HEK293 (cell line): ENCODE measurements at regions not wholly inside any gene's neighbourhood (a gene's known extent, or its start where the extent isn't known, plus 50 kb on each side); places are given as distances from the start of the nearest gene placed in this dataset.

Source experiments
- CTCF ChIA-PET: fragments of 350-600 bp; formaldehyde crosslinking; extraction: SDS; loops from one replicate; lab custom pipeline; 2021; ENCODE audit warnings: antibody characterized with exemption; lab: Yijun Ruan, JAX
- POLR2A ChIA-PET: fragments of 300-600 bp; formaldehyde crosslinking; extraction: SDS; loops from one replicate; lab custom pipeline; 2020; ENCODE audit warnings: antibody characterized with exemption, inconsistent platforms; lab: Yijun Ruan, JAX
- H3K27ac ChIP-seq: fragments of 200-500 bp; sonication (Bioruptor generic); 2 replicates; pipeline ENCODE4 v1.5.1; 2014; ENCODE audit warnings: low read depth, low read length, control low read depth, inconsistent platforms; ENCODE audit errors: extremely low read depth
- H3K36me3 ChIP-seq, 2 experiments: fragments of 200-500 bp in 1 of 2; sonication (Bioruptor generic) in 1 of 2; 1 replicate in 1 of 2; 2 replicates in 1 of 2; pipeline ENCODE4 v1.5.1; 2014 to 2017; ENCODE audit warnings: inconsistent platforms in 2 of 2, low read length in 2 of 2; ENCODE audit not compliant: control insufficient read depth in 2 of 2, insufficient read depth in 1 of 2
- H3K4me1 ChIP-seq: fragments of 200-500 bp; sonication (Bioruptor generic); 2 replicates; pipeline ENCODE4 v1.5.1; 2014; ENCODE audit warnings: mild to moderate bottlenecking, low read length, inconsistent platforms; ENCODE audit not compliant: control insufficient read depth, insufficient read depth
- H3K4me3 ChIP-seq: 2 replicates; pipeline ENCODE4 v1.5.1; 2011; ENCODE audit warnings: low read depth, mild to moderate bottlenecking, control low read depth, low read length, moderate library complexity
- H3K9me3 ChIP-seq: fragments of 200-500 bp; sonication (Bioruptor generic); 2 replicates; pipeline ENCODE4 v1.5.1; 2014; ENCODE audit warnings: low read depth, low read length, inconsistent platforms; ENCODE audit not compliant: control insufficient read depth, insufficient read depth
- ATF2 ChIP-seq: fragments of 450-650 bp; formaldehyde crosslinking; IDR thresholded peaks from 2 replicates; pipeline ENCODE4 v1.5.1; 2016; ENCODE audit warnings: missing biosample characterization, missing genetic modification characterization, low read depth
- BCL11B ChIP-seq: fragments of 450-650 bp; formaldehyde crosslinking; IDR thresholded peaks from 2 replicates; pipeline ENCODE4 v1.5.1; 2016; ENCODE audit warnings: low read depth, missing biosample characterization, missing genetic modification characterization
- PRDM1 ChIP-seq: fragments of 450-650 bp; formaldehyde crosslinking; IDR thresholded peaks from 2 replicates; pipeline ENCODE4; 2016; ENCODE audit warnings: missing biosample characterization, missing genetic modification characterization
- TCF7L2 ChIP-seq: IDR thresholded peaks from 2 replicates; pipeline ENCODE4 v1.6.1; 2011; ENCODE audit warnings: low read depth, mild to moderate bottlenecking, inconsistent platforms, low read length, moderate library complexity, borderline replicate concordance
- ZBTB11 ChIP-seq: fragments of 450-650 bp; formaldehyde crosslinking; conservative IDR thresholded peaks from 2 replicates; pipeline ENCODE4 v1.5.1; 2016; ENCODE audit warnings: low read depth, missing biosample characterization, missing genetic modification characterization
- ZBTB20 ChIP-seq: fragments of 450-650 bp; formaldehyde crosslinking; IDR thresholded peaks from 2 replicates; pipeline ENCODE4 v1.5.1; 2016; ENCODE audit warnings: missing biosample characterization, missing genetic modification characterization
- ZBTB44 ChIP-seq: fragments of 450-650 bp; IDR thresholded peaks from 2 replicates; pipeline ENCODE4 v1.5.1; 2018; ENCODE audit warnings: missing biosample characterization, mild to moderate bottlenecking, missing genetic modification characterization
- ZBTB49 ChIP-seq: fragments of 450-650 bp; formaldehyde crosslinking; IDR thresholded peaks from 2 replicates; pipeline ENCODE4 v1.5.1; 2016; ENCODE audit warnings: missing biosample characterization, missing genetic modification characterization, low read depth
- ZFP37 ChIP-seq: fragments of 450-650 bp; formaldehyde crosslinking; IDR thresholded peaks from 2 replicates; pipeline ENCODE4 v1.5.1; 2016; ENCODE audit warnings: missing biosample characterization, missing genetic modification characterization
- ZNF121 ChIP-seq: fragments of 450-650 bp; formaldehyde crosslinking; IDR thresholded peaks from 2 replicates; pipeline ENCODE4 v1.5.1; 2016; ENCODE audit warnings: missing biosample characterization, missing genetic modification characterization
- ZNF138 ChIP-seq: fragments of 450-650 bp; formaldehyde crosslinking; IDR thresholded peaks from 2 replicates; pipeline ENCODE4 v1.5.1; 2016; ENCODE audit warnings: missing biosample characterization, missing genetic modification characterization, borderline replicate concordance
- ZNF148 ChIP-seq: fragments of 450-650 bp; formaldehyde crosslinking; IDR thresholded peaks from 2 replicates; pipeline ENCODE4 v1.5.0; 2017; ENCODE audit warnings: missing biosample characterization, missing genetic modification characterization, borderline replicate concordance
- ZNF157 ChIP-seq: fragments of 450-650 bp; formaldehyde crosslinking; IDR thresholded peaks from 2 replicates; pipeline ENCODE4 v1.5.1; 2016; ENCODE audit warnings: missing biosample characterization, missing genetic modification characterization
- ZNF184 ChIP-seq: fragments of 450-650 bp; IDR thresholded peaks from 2 replicates; pipeline ENCODE4 v1.5.1; 2018; ENCODE audit warnings: missing biosample characterization, mild to moderate bottlenecking, missing genetic modification characterization
- ZNF19 ChIP-seq: fragments of 450-650 bp; formaldehyde crosslinking; IDR thresholded peaks from 2 replicates; pipeline ENCODE4; 2016; ENCODE audit warnings: missing biosample characterization, missing genetic modification characterization, low read depth
- ZNF214 ChIP-seq: fragments of 450-650 bp; formaldehyde crosslinking; IDR thresholded peaks from 2 replicates; pipeline ENCODE4 v1.5.1; 2017; ENCODE audit warnings: missing biosample characterization, mild to moderate bottlenecking, missing genetic modification characterization, borderline replicate concordance
- ZNF24 ChIP-seq: fragments of 450-650 bp; formaldehyde crosslinking; IDR thresholded peaks from 2 replicates; pipeline ENCODE4 v1.5.1; 2016; ENCODE audit warnings: missing biosample characterization, missing genetic modification characterization
- ZNF354C ChIP-seq: fragments of 450-650 bp; formaldehyde crosslinking; IDR thresholded peaks from 2 replicates; pipeline ENCODE4 v1.5.1; 2016; ENCODE audit warnings: missing biosample characterization, missing genetic modification characterization, low read depth, borderline replicate concordance
- ZNF416 ChIP-seq: fragments of 450-650 bp; formaldehyde crosslinking; IDR thresholded peaks from 2 replicates; pipeline ENCODE4 v1.5.1; 2016; ENCODE audit warnings: missing biosample characterization, missing genetic modification characterization
- ZNF549 ChIP-seq: fragments of 450-650 bp; IDR thresholded peaks from 2 replicates; pipeline ENCODE4 v1.5.1; 2018; ENCODE audit warnings: missing biosample characterization, missing genetic modification characterization, mild to moderate bottlenecking, inconsistent platforms, moderate library complexity
- ZNF585B ChIP-seq: fragments of 450-650 bp; formaldehyde crosslinking; IDR thresholded peaks from 2 replicates; pipeline ENCODE4 v1.5.1; 2016; ENCODE audit warnings: missing biosample characterization, missing genetic modification characterization
- ZNF747 ChIP-seq: fragments of 450-650 bp; formaldehyde crosslinking; IDR thresholded peaks from 2 replicates; pipeline ENCODE4 v1.5.1; 2016; ENCODE audit warnings: missing biosample characterization, missing genetic modification characterization
- ZNF843 ChIP-seq: fragments of 450-650 bp; formaldehyde crosslinking; IDR thresholded peaks from 2 replicates; pipeline ENCODE4 v1.5.1; 2016; ENCODE audit warnings: missing biosample characterization, missing genetic modification characterization
- ZSCAN30 ChIP-seq: fragments of 450-650 bp; IDR thresholded peaks from 2 replicates; pipeline ENCODE4 v1.5.1; 2018; ENCODE audit warnings: missing biosample characterization, mild to moderate bottlenecking, missing genetic modification characterization, moderate library complexity

- POLR2A ChIA-PET: no interaction called here
- Histone ChIP-seq H3K4me1 (no peaks in the 10 kb centered on the region), H3K4me3 (no peak overlapping the region), H3K27ac (no peak overlapping the region), H3K36me3 (no peaks in the 10 kb centered on the region), H3K9me3 (no peaks in the 10 kb centered on the region)
- CTCF ChIA-PET: no interaction called here
- TF ChIP-seq ZBTB11 (no peak), ZNF157 (tag by site-specific recombination) (no peak), ZFP37 (tag by site-specific recombination) (no peak), ZNF24 (tag by site-specific recombination) (no peak), TCF7L2 (no peak), ATF2 (tag by site-specific recombination) (no peak), ZBTB44 (tag by site-specific recombination) (no peak), ZNF843 (tag by site-specific recombination) (no peak), ZNF148 (tag by site-specific recombination) (no peak)
Measured at GRCh38 chr11:39037611-39038010, 2421.8 kb downstream of the LRRC4C start.

GRCh38 chr11:39036021-39036420 lies 2423.4 kb downstream of the LRRC4C start:
- CTCF ChIA-PET: no interaction called here
- POLR2A ChIA-PET: no interaction called here
- no peaks in the 10 kb centered on the region for H3K4me1 ChIP-seq

More at GRCh38 chr11:39036021-39036420, 2423.4 kb downstream of the LRRC4C start:
- Histone ChIP-seq H3K4me3 (no peak overlapping the region), H3K9me3 (no peaks in the 10 kb centered on the region), H3K36me3 (no peaks in the 10 kb centered on the region), H3K27ac (no peak overlapping the region)
- no peak for TF ChIP-seq ZNF354C (tag by site-specific recombination)
- no peak for TF ChIP-seq ZNF19 (tag by site-specific recombination)
- TF ChIP-seq ZNF585B (tag by site-specific recombination): no peak
- no peak for TF ChIP-seq ZNF138 (tag by site-specific recombination)
- no peak for TF ChIP-seq PRDM1 (tag by site-specific recombination)
- no peak for TF ChIP-seq ZNF214
- TF ChIP-seq ZNF184 (tag by site-specific recombination): no peak
- no peak for TF ChIP-seq BCL11B
- TF ChIP-seq TCF7L2: no peak
- TF ChIP-seq ZBTB49 (tag by site-specific recombination): no peak
- no peak for TF ChIP-seq ZSCAN30 (tag by site-specific recombination)
- TF ChIP-seq ZBTB20 (tag by site-specific recombination): no peak
- TF ChIP-seq ZNF549 (tag by site-specific recombination): no peak
- TF ChIP-seq ZNF416: no peak
- no peak for TF ChIP-seq ZNF747
- no peak for TF ChIP-seq ZNF121 (tag by site-specific recombination)
